HEK293 (cell line): ENCODE measurements at regions not wholly inside any gene's neighbourhood (a gene's known extent, or its start where the extent isn't known, plus 50 kb on each side); places are given as distances from the start of the nearest gene placed in this dataset.
A peak's percentile ranks its signal among the peaks of the same experiment; 100 is the strongest.

Source experiments
- CTCF ChIA-PET: fragments of 350-600 bp; formaldehyde crosslinking; extraction: SDS; loops from one replicate; lab custom pipeline; 2021; ENCODE audit warnings: antibody characterized with exemption; lab: Yijun Ruan, JAX
- POLR2A ChIA-PET: fragments of 300-600 bp; formaldehyde crosslinking; extraction: SDS; loops from one replicate; lab custom pipeline; 2020; ENCODE audit warnings: antibody characterized with exemption, inconsistent platforms; lab: Yijun Ruan, JAX
- H3K27ac ChIP-seq: fragments of 200-500 bp; sonication (Bioruptor generic); 2 replicates; pipeline ENCODE4 v1.5.1; 2014; ENCODE audit warnings: low read depth, low read length, control low read depth, inconsistent platforms; ENCODE audit errors: extremely low read depth
- H3K36me3 ChIP-seq, 2 experiments: fragments of 200-500 bp in 1 of 2; sonication (Bioruptor generic) in 1 of 2; 1 replicate in 1 of 2; 2 replicates in 1 of 2; pipeline ENCODE4 v1.5.1; 2014 to 2017; ENCODE audit warnings: inconsistent platforms in 2 of 2, low read length in 2 of 2; ENCODE audit not compliant: control insufficient read depth in 2 of 2, insufficient read depth in 1 of 2
- H3K4me1 ChIP-seq: fragments of 200-500 bp; sonication (Bioruptor generic); 2 replicates; pipeline ENCODE4 v1.5.1; 2014; ENCODE audit warnings: mild to moderate bottlenecking, low read length, inconsistent platforms; ENCODE audit not compliant: control insufficient read depth, insufficient read depth
- H3K4me3 ChIP-seq: 2 replicates; pipeline ENCODE4 v1.5.1; 2011; ENCODE audit warnings: low read depth, mild to moderate bottlenecking, control low read depth, low read length, moderate library complexity
- H3K9me3 ChIP-seq: fragments of 200-500 bp; sonication (Bioruptor generic); 2 replicates; pipeline ENCODE4 v1.5.1; 2014; ENCODE audit warnings: low read depth, low read length, inconsistent platforms; ENCODE audit not compliant: control insufficient read depth, insufficient read depth
- ELK4 ChIP-seq: IDR thresholded peaks from 2 replicates; pipeline ENCODE4 v1.6.1; 2011; ENCODE audit warnings: mild to moderate bottlenecking, low read depth, low read length, borderline replicate concordance
- GLI4 ChIP-seq: fragments of 450-650 bp; formaldehyde crosslinking; IDR thresholded peaks from 2 replicates; pipeline ENCODE4 v1.5.1; 2016; ENCODE audit warnings: missing biosample characterization, missing genetic modification characterization
- KLF8 ChIP-seq: fragments of 450-650 bp; formaldehyde crosslinking; IDR thresholded peaks from 2 replicates; pipeline ENCODE4 v1.5.1; 2016; ENCODE audit warnings: missing biosample characterization, missing genetic modification characterization
- OVOL3 ChIP-seq: fragments of 450-650 bp; formaldehyde crosslinking; IDR thresholded peaks from 2 replicates; pipeline ENCODE4 v1.5.1; 2016; ENCODE audit warnings: missing biosample characterization, missing genetic modification characterization
- TRIM28 ChIP-seq: IDR thresholded peaks from 2 replicates; pipeline ENCODE4 v1.6.1; 2011; ENCODE audit warnings: low read length, control low read depth, borderline replicate concordance
- ZBTB10 ChIP-seq: fragments of 450-650 bp; formaldehyde crosslinking; IDR thresholded peaks from 2 replicates; pipeline ENCODE4 v1.5.1; 2016; ENCODE audit warnings: missing biosample characterization, missing genetic modification characterization
- ZBTB20 ChIP-seq: fragments of 450-650 bp; formaldehyde crosslinking; IDR thresholded peaks from 2 replicates; pipeline ENCODE4 v1.5.1; 2016; ENCODE audit warnings: missing biosample characterization, missing genetic modification characterization
- ZFHX2 ChIP-seq: fragments of 450-650 bp; formaldehyde crosslinking; conservative IDR thresholded peaks from 2 replicates; pipeline ENCODE4 v1.5.1; 2016; ENCODE audit warnings: missing biosample characterization, missing genetic modification characterization
- ZIC2 ChIP-seq: fragments of 450-650 bp; formaldehyde crosslinking; IDR thresholded peaks from 2 replicates; pipeline ENCODE4 v1.5.1; 2016; ENCODE audit warnings: missing biosample characterization, missing genetic modification characterization
- ZNF302 ChIP-seq: fragments of 450-650 bp; formaldehyde crosslinking; IDR thresholded peaks from 2 replicates; pipeline ENCODE4 v1.5.1; 2016; ENCODE audit warnings: missing biosample characterization, missing genetic modification characterization, low read depth
- ZNF423 ChIP-seq: fragments of 450-650 bp; formaldehyde crosslinking; IDR thresholded peaks from 2 replicates; pipeline ENCODE4 v1.5.1; 2016; ENCODE audit warnings: missing biosample characterization, missing genetic modification characterization
- ZNF776 ChIP-seq: fragments of 450-650 bp; formaldehyde crosslinking; IDR thresholded peaks from 2 replicates; pipeline ENCODE4 v1.5.0; 2017; ENCODE audit warnings: missing biosample characterization, missing genetic modification characterization, borderline replicate concordance
- ZNF792 ChIP-seq: fragments of 450-650 bp; formaldehyde crosslinking; IDR thresholded peaks from 2 replicates; pipeline ENCODE4 v1.5.1; 2016; ENCODE audit warnings: missing biosample characterization, missing genetic modification characterization

GRCh38 chr11:70764356-70764905 is 366.1 kb downstream of the CTTN start (continued):
- TF ChIP-seq TRIM28, result no peak
- no peak for TF ChIP-seq ZNF792
- TF ChIP-seq OVOL3 (tag by site-specific recombination), result no peak

- Histone ChIP-seq H3K4me1 (no peaks in the 10 kb centered on the region), H3K27ac (no peak overlapping the region)
- no peak for TF ChIP-seq ZBTB10
- TF ChIP-seq, all 188 proteins: peak for 0
- ChIA-PET CTCF (no interaction called here), POLR2A (no interaction called here)
- Histone ChIP-seq H3K36me3 (no peaks in the 10 kb centered on the region), H3K9me3 (no peaks in the 10 kb centered on the region), H3K4me3 (no peak overlapping the region)
Measured at GRCh38 chr11:70766901-70767300, 368.6 kb downstream of the CTTN start.

GRCh38 chr11:70768346-70769095 is 370.2 kb downstream of the CTTN start:
- CTCF ChIA-PET, result interaction anchor here (0.6 kb wide), 1 partner anchor 660 kb away, joined by 3 read pairs; no protein-coding TSS in a partner anchor
- H3K27ac ChIP-seq, result no peak overlapping the region
- POLR2A ChIA-PET, result no interaction called here

GRCh38 chr11:70769106-70769505 is 370.8 kb downstream of the CTTN start:
- CTCF ChIA-PET, result interaction anchor here (0.6 kb wide), 1 partner anchor 660 kb away, joined by 3 read pairs; no protein-coding TSS in a partner anchor
- no peaks in the 10 kb centered on the region for H3K36me3 ChIP-seq
- H3K4me1 ChIP-seq, result no peaks in the 10 kb centered on the region
- TF ChIP-seq GLI4 (tag by site-specific recombination) (no peak), ZNF776 (tag by site-specific recombination) (no peak), ELK4 (no peak), KLF8 (tag by site-specific recombination) (no peak), ZBTB10 (no peak), ZFHX2 (no peak), ZNF302 (no peak)
- no peaks in the 10 kb centered on the region for H3K9me3 ChIP-seq
- no peak overlapping the region for H3K27ac ChIP-seq
- no peak overlapping the region for H3K4me3 ChIP-seq
- POLR2A ChIA-PET, result no interaction called here

More at GRCh38 chr11:70768346-70769095, 370.2 kb downstream of the CTTN start:
- Histone ChIP-seq H3K36me3 (no peaks in the 10 kb centered on the region), H3K4me1 (no peaks in the 10 kb centered on the region), H3K4me3 (no peak overlapping the region)
- TF ChIP-seq ZNF423 (tag by site-specific recombination) (no peak), ZIC2 (tag by site-specific recombination) (0 out of 2 replicates have a peak, but pooled peaks have one; percentile 9), ZBTB20 (tag by site-specific recombination) (no peak)
- TF ChIP-seq, all 188 proteins: peak for 1
- no peaks in the 10 kb centered on the region for H3K9me3 ChIP-seq
